ENCODE measurements at regions not wholly inside any gene's neighbourhood (a gene's known extent, or its start where the extent isn't known, plus 50 kb on each side); places are given as distances from the start of the nearest gene placed in this dataset.
A peak's percentile ranks its signal among the peaks of the same experiment; 100 is the strongest.

DNA sequence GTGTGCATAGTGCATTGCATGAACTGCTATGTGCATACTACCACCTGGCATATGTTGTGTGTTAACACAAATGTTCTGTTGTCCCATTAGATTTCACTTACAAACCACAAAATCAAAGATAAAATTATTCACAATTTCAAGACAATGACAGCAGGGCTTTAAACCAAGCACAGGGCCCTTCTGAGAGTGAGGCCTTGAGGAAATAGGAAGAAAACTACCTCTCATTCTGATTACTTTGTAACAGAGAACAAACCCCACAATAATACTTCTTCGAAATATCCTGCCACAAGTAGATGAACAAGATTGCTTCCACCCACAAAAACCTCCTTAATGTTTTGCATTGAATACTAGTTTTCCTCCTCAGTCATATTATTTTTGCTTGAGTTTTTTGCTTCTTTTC, 85.5 kb upstream of the SPANXB1 start:
- H3K4me3 ChIP-seq (ENCODE audit: low read depth, low read length), result no peak overlapping the region
- H3K27me3 ChIP-seq (ENCODE audit: control insufficient read depth, insufficient read depth, low read length), result no peaks in the 10 kb centered on the region
- POLR2A ChIA-PET, result no interaction called here
- CTCF ChIA-PET, result no interaction called here
- H3K36me3 ChIP-seq (ENCODE audit: control insufficient read depth, insufficient read depth, low read length), result no peaks in the 10 kb centered on the region
- TF ChIP-seq, protein P1, sequence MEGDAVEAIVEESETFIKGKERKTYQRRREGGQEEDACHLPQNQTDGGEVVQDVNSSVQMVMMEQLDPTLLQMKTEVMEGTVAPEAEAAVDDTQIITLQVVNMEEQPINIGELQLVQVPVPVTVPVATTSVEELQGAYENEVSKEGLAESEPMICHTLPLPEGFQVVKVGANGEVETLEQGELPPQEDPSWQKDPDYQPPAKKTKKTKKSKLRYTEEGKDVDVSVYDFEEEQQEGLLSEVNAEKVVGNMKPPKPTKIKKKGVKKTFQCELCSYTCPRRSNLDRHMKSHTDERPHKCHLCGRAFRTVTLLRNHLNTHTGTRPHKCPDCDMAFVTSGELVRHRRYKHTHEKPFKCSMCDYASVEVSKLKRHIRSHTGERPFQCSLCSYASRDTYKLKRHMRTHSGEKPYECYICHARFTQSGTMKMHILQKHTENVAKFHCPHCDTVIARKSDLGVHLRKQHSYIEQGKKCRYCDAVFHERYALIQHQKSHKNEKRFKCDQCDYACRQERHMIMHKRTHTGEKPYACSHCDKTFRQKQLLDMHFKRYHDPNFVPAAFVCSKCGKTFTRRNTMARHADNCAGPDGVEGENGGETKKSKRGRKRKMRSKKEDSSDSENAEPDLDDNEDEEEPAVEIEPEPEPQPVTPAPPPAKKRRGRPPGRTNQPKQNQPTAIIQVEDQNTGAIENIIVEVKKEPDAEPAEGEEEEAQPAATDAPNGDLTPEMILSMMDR (IDR thresholded peaks at IDR 0.05; ENCODE audit: insufficient read depth, low read depth, low read length), result no peak
- DNase-seq (ENCODE audit: low read depth), result no peak

DNA sequence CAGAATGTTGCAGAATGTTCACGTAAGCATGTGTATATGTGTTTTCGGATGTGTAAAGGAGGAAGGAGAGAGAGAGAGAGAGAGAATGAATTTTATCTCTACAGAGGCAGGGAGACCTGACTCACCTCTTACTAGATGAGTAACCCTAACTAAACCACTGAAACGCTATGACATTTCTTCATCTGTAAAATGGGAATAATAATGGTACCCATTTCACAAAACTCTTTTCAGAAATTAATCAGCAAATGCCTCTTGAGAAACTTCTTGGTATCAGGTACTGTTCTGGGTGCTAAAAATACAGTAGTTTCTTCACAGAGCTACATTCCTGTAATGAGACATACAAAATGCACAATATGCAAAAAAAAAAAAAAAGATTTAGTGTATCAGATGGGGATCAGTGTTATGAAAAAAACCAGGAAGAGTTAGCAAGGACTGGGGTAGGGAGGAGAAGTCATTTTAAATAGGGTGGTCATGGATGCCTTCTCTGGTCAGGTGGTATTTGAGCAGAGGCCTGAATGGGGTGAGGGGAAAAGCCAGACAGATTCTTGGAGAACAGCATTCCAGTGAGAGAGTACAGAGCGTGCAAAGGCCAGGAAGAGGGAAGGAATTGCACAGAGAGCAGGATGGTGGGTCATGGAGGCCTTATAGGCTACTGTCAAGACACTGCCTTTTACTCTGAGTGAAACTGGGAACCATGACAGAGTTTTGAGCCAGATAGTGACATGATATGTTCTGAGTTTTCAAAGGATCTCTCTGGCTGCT, 84.9 kb upstream of the SPANXB1 start:
- H3K27me3 ChIP-seq (ENCODE audit: control insufficient read depth, insufficient read depth, low read length), result no peaks in the 10 kb centered on the region
- ChIA-PET POLR2A (no interaction called here), CTCF (no interaction called here)
- TF ChIP-seq, protein P1 (IDR thresholded peaks at IDR 0.05; ENCODE audit: insufficient read depth, low read depth, low read length), result no peak
- no peaks in the 10 kb centered on the region for H3K36me3 ChIP-seq (ENCODE audit: control insufficient read depth, insufficient read depth, low read length)
- H3K4me3 ChIP-seq (ENCODE audit: low read depth, low read length), result no peak overlapping the region
- DNase-seq (ENCODE audit: low read depth), result no peak

DNA sequence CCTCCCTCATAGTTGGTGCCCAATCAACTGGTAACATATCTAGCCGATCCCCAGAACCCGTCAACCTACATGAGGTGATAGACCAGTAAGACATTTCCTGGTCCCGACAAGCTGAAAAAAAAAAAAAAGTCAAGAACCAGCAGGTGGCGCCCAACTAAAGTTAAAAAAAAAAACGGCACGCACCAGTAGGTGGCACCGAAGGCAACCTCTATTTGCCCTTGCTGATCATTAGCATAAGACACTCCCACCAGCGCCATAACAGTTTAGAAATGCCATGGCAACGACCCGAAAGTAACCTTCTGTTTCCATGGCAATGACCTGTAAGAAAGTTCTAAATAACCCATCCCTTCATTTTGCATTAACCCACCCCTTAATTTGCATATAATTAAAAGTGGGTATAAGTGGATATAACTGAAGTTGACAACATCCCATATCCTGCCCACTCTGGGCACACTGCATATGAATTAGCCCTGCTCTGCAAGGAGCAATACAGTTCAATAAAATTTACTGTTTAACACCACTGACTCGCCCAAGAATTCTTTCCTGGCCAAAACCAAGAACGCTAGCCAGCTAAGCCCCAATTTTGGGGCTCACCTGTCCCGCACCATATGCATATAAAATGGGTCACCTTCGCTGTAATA, 83.9 kb upstream of the SPANXB1 start:
- no peaks in the 10 kb centered on the region for H3K36me3 ChIP-seq (ENCODE audit: control insufficient read depth, insufficient read depth, low read length)
- no peaks in the 10 kb centered on the region for H3K27me3 ChIP-seq (ENCODE audit: control insufficient read depth, insufficient read depth, low read length)
- TF ChIP-seq, protein P1 (IDR thresholded peaks at IDR 0.05; ENCODE audit: insufficient read depth, low read depth, low read length), result peak; percentile 50
- DNase-seq (ENCODE audit: low read depth), result peak; percentile 2
- CTCF ChIA-PET, result interaction anchor here (1.8 kb wide), 1 partner anchor 10 kb away, joined by 9 read pairs; no protein-coding TSS in a partner anchor
- POLR2A ChIA-PET, result no interaction called here
- no peak overlapping the region for H3K4me3 ChIP-seq (ENCODE audit: low read depth, low read length)

DNA sequence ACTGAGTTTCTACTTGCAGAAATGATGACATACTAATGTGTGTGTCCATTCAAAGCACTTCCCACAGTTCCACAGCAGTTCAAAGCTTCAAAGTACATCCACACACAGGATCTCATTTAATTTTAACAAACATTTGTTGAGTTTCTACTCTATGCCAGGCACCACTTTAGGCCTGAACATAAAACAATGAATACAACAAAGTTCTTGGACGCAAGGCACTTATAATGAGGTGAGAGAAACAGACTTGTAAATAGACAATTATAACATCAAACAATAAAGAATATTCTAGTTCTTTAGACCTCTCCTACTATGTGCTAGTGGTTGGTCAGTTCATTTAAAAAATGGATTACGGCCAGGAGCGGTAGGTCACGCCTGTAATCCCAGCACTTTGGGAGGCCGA, 82.0 kb upstream of the SPANXB1 start:
- no peak overlapping the region for H3K4me3 ChIP-seq (ENCODE audit: low read depth, low read length)
- CTCF ChIA-PET, result interaction anchor here (1.4 kb wide), 1 partner anchor 13 kb away, joined by 3 read pairs; no protein-coding TSS in a partner anchor
- TF ChIP-seq, protein P1 (IDR thresholded peaks at IDR 0.05; ENCODE audit: insufficient read depth, low read depth, low read length), result no peak
- H3K36me3 ChIP-seq (ENCODE audit: control insufficient read depth, insufficient read depth, low read length), result no peaks in the 10 kb centered on the region
- POLR2A ChIA-PET, result no interaction called here
- H3K27me3 ChIP-seq (ENCODE audit: control insufficient read depth, insufficient read depth, low read length), result no peaks in the 10 kb centered on the region
- no peak for DNase-seq (ENCODE audit: low read depth)

DNA sequence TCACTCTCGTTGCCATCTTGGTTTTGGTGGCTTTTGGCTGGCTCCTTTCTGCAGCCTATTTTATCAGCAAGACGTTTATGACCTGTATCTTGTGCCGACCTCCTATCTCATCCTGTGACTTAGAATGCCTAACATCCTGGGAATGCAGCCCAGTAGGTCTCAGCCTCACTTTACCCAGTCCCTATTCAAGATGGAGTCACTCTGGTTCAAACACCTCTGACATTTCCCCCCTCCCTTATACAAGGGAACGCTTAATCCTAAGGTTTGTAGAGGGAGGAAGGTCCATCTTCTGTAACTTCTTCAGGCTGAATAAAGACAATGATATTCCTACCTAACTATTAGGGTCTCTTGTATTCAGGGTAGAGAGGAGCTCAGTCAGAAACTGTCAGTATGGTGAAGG, 79.3 kb upstream of the SPANXB1 start:
- DNase-seq (ENCODE audit: low read depth), result no peak
- no peak overlapping the region for H3K4me3 ChIP-seq (ENCODE audit: low read depth, low read length)
- H3K27me3 ChIP-seq (ENCODE audit: control insufficient read depth, insufficient read depth, low read length), result no peaks in the 10 kb centered on the region
- TF ChIP-seq, protein P1 (IDR thresholded peaks at IDR 0.05; ENCODE audit: insufficient read depth, low read depth, low read length), result no peak
- ChIA-PET CTCF (no interaction called here), POLR2A (no interaction called here)
- no peaks in the 10 kb centered on the region for H3K36me3 ChIP-seq (ENCODE audit: control insufficient read depth, insufficient read depth, low read length)

Data from BJ (cell line).